B cell (primary cell): ENCODE measurements at regions not wholly inside any gene's neighbourhood (a gene's known extent, or its start where the extent isn't known, plus 50 kb on each side); places are given as distances from the start of the nearest gene placed in this dataset.

Source experiments
- ATAC-seq: fragments of 200-7000 bp; cut with Tn5 transposase; one replicate; pipeline ENCODE4 v1.10.0; 2021; ENCODE audit warnings: low read depth, mild to moderate bottlenecking, moderate number of reproducible peaks, moderate library complexity
- CTCF ChIA-PET: fragments of 350-600 bp; sonication (Branson Sonifier 250); formaldehyde crosslinking; loops from one replicate; lab custom pipeline; 2021; ENCODE audit warnings: antibody characterized with exemption, inconsistent platforms; lab: Charles Lee
- POLR2A ChIA-PET: fragments of 350-600 bp; sonication (Branson Sonifier 250); formaldehyde crosslinking; loops from one replicate; lab custom pipeline; 2021; ENCODE audit warnings: antibody characterized with exemption; lab: Charles Lee
- DNase-seq: peaks from one replicate; pipeline ENCODE4 v3.0.0; 2013
- H2AFZ ChIP-seq: 2 replicates; pipeline ENCODE4 v1.6.1; 2012; ENCODE audit warnings: mild to moderate bottlenecking, low read depth, low read length; ENCODE audit not compliant: insufficient read depth, poor library complexity, severe bottlenecking
- H3K27ac ChIP-seq, 2 donors: 1 replicate in 1 of 2; 2 replicates in 1 of 2; pipeline ENCODE4 v1.5.1; 2012 to 2013; ENCODE audit warnings: low read length in 2 of 2, mild to moderate bottlenecking in 2 of 2, moderate library complexity in 1 of 2
- H3K27me3 ChIP-seq, 4 experiments: fragments of 200-600 bp in 1 of 4; sonication (generic) in 1 of 4; replicated peaks in 1 of 4; 1 replicate in 2 of 4; 2 replicates in 2 of 4; pipeline versions ENCODE4 v1.6.1 to v1.7.0; 2013 to 2016; ENCODE audit warnings: low read length in 3 of 4, mild to moderate bottlenecking in 2 of 4, mixed read lengths in 1 of 4, moderate library complexity in 1 of 4; ENCODE audit not compliant: insufficient read depth in 4 of 4, control insufficient read depth in 3 of 4; ENCODE audit errors: control extremely low read depth in 1 of 4
- H3K36me3 ChIP-seq, 2 experiments: replicated peaks in 1 of 2; 1 replicate in 1 of 2; 2 replicates in 1 of 2; pipeline versions ENCODE4 v1.6.1 to v1.7.1; 2013; ENCODE audit warnings: low read length in 1 of 2; ENCODE audit not compliant: insufficient read depth in 2 of 2, control insufficient read depth in 1 of 2; ENCODE audit errors: control extremely low read depth in 1 of 2, extremely low read depth in 1 of 2
- H3K4me1 ChIP-seq, 2 donors: fragments of 200-600 bp in 1 of 2; sonication (generic) in 1 of 2; 1 replicate in 1 of 2; 2 replicates in 1 of 2; pipeline versions ENCODE4 v1.5.1 to v1.6.1; 2013 to 2017; ENCODE audit warnings: low read length in 2 of 2; ENCODE audit not compliant: control insufficient read depth in 2 of 2, insufficient read depth in 2 of 2
- H3K4me2 ChIP-seq: replicated peaks from 2 replicates; pipeline ENCODE3; 2012; ENCODE audit warnings: mild to moderate bottlenecking, low read depth, low read length; ENCODE audit not compliant: poor library complexity, severe bottlenecking
- H3K4me3 ChIP-seq, 5 experiments: fragments of 200-600 bp in 1 of 5; sonication (generic) in 1 of 5; 1 replicate in 3 of 5; 2 replicates in 2 of 5; pipeline versions ENCODE4 v1.5.1 to v1.7.0; 2011 to 2016; ENCODE audit warnings: low read length in 4 of 5, mild to moderate bottlenecking in 4 of 5, low read depth in 2 of 5, control low read depth in 1 of 5, moderate library complexity in 1 of 5; ENCODE audit not compliant: insufficient read depth in 1 of 5; ENCODE audit errors: control extremely low read depth in 1 of 5, extremely low read depth in 1 of 5
- H3K79me2 ChIP-seq: fragments of 200-600 bp; sonication (generic); one replicate; pipeline ENCODE4 v1.6.0; 2016; ENCODE audit warnings: low read length; ENCODE audit not compliant: control insufficient read depth, insufficient read depth
- H3K9ac ChIP-seq: fragments of 200-600 bp; sonication (generic); 2 replicates; pipeline ENCODE4 v1.6.1; 2017; ENCODE audit warnings: mild to moderate bottlenecking, low read length, moderate library complexity
- H3K9me3 ChIP-seq, 3 donors: one replicate each; pipeline versions ENCODE4 v1.6.1 to v1.7.1; 2013; ENCODE audit warnings: low read length in 2 of 3; ENCODE audit not compliant: control insufficient read depth in 2 of 3, insufficient read depth in 1 of 3; ENCODE audit errors: control extremely low read depth in 1 of 3
- H4K20me1 ChIP-seq: 2 replicates; pipeline ENCODE4 v1.6.0; 2012; ENCODE audit warnings: mild to moderate bottlenecking, low read length; ENCODE audit not compliant: insufficient read depth, control insufficient read depth, poor library complexity, severe bottlenecking
- H3K27ac Mint-ChIP-seq: one replicate; pipeline ENCODE4 v1.8.0; 2021; ENCODE audit warnings: mixed read lengths
- H3K27me3 Mint-ChIP-seq: one replicate; pipeline ENCODE4 v1.8.0; 2021; ENCODE audit warnings: mixed read lengths
- H3K4me1 Mint-ChIP-seq: one replicate; pipeline ENCODE4 v1.8.0; 2021; ENCODE audit warnings: mixed read lengths
- H3K4me3 Mint-ChIP-seq: one replicate; pipeline ENCODE4 v1.8.0; 2021; ENCODE audit warnings: mixed read lengths
- H3K9me3 Mint-ChIP-seq: one replicate; pipeline ENCODE4 v1.8.0; 2022; ENCODE audit warnings: mixed read lengths; ENCODE audit not compliant: insufficient read depth
- EZH2 ChIP-seq: IDR thresholded peaks from 2 replicates; pipeline ENCODE4 v1.6.1; 2012; ENCODE audit warnings: borderline replicate concordance, low read depth, mild to moderate bottlenecking, moderate library complexity, low read length; ENCODE audit not compliant: insufficient read depth, poor library complexity, severe bottlenecking
- WGBS: methylation state at CpG from one replicate; pipeline ENCODE4 v1.1.5; 2013; ENCODE audit warnings: missing lambda C conversion rate; ENCODE audit not compliant: insufficient coverage; 5-methylcytosine and 5-hydroxymethylcytosine counted together
- intact Hi-C: fragments of 100-400 bp; cut with micrococcal nuclease; formaldehyde crosslinking; loops from one replicate; pipeline ENCODE4 v1.10.0; 2022
- TF ChIP-seq, protein P1 (sequence below): fragments of 200-600 bp; IDR thresholded peaks from one replicate; pipeline ENCODE4 v1.8.0; 2022; ENCODE audit warnings: antibody characterized with exemption, mild to moderate bottlenecking

GRCh38 chr11:104332110-104332509 is 168.2 kb upstream of the PDGFD start:
- Histone ChIP-seq H2AFZ (no peak overlapping the region), H4K20me1 (no peaks in the 10 kb centered on the region), H3K4me3 (no peak overlapping the region), H3K36me3 (no peaks in the 10 kb centered on the region), H3K27ac (no peak overlapping the region), H3K27me3 (no peaks in the 10 kb centered on the region), H3K4me2 (no peak overlapping the region), H3K9me3 (no peaks in the 10 kb centered on the region), H3K4me1 (no peaks in the 10 kb centered on the region), H3K9ac (no peak overlapping the region), H3K79me2 (no peaks in the 10 kb centered on the region)
- no peak for TF ChIP-seq EZH2
- TF ChIP-seq, protein P1, sequence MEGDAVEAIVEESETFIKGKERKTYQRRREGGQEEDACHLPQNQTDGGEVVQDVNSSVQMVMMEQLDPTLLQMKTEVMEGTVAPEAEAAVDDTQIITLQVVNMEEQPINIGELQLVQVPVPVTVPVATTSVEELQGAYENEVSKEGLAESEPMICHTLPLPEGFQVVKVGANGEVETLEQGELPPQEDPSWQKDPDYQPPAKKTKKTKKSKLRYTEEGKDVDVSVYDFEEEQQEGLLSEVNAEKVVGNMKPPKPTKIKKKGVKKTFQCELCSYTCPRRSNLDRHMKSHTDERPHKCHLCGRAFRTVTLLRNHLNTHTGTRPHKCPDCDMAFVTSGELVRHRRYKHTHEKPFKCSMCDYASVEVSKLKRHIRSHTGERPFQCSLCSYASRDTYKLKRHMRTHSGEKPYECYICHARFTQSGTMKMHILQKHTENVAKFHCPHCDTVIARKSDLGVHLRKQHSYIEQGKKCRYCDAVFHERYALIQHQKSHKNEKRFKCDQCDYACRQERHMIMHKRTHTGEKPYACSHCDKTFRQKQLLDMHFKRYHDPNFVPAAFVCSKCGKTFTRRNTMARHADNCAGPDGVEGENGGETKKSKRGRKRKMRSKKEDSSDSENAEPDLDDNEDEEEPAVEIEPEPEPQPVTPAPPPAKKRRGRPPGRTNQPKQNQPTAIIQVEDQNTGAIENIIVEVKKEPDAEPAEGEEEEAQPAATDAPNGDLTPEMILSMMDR: no peak
- WGBS: 63% methylated on average over 2 of the region's 4 CpGs
- intact Hi-C loops: loop anchor here (5.0 kb wide), 1 partner anchor 650 kb away; no protein-coding TSS in a partner anchor
- ChIA-PET CTCF (interaction anchor here (1.5 kb wide), 1 partner anchor 650 kb away, joined by 6 read pairs; no protein-coding TSS in a partner anchor), POLR2A (no interaction called here)
- H3K4me1 Mint-ChIP-seq: no peaks in the 10 kb centered on the region
- no peak for ATAC-seq
- H3K4me3 Mint-ChIP-seq: no peak overlapping the region
- no peak overlapping the region for H3K27ac Mint-ChIP-seq
- H3K27me3 Mint-ChIP-seq: peaks cover 3% of the 10 kb centered on the region
- no peaks in the 10 kb centered on the region for H3K9me3 Mint-ChIP-seq
- DNase-seq: no peak

GRCh38 chr11:104329078-104329665 is 165.2 kb upstream of the PDGFD start:
- ATAC-seq (no peak), DNase-seq (no peak)
- no peak for TF ChIP-seq EZH2
- TF ChIP-seq, protein P1: no peak
- no peaks in the 10 kb centered on the region for H3K4me1 ChIP-seq
- H3K4me2 ChIP-seq: no peak overlapping the region
- no peaks in the 10 kb centered on the region for H3K79me2 ChIP-seq
- no peak overlapping the region for H3K9ac ChIP-seq
- ChIA-PET CTCF (no interaction called here), POLR2A (no interaction called here)
- H2AFZ ChIP-seq: no peak overlapping the region
- no peak overlapping the region for H3K27ac ChIP-seq
- Mint-ChIP-seq H3K27me3 (peaks cover under 1% of the 10 kb centered on the region), H3K9me3 (no peaks in the 10 kb centered on the region), H3K4me3 (no peak overlapping the region), H3K4me1 (no peaks in the 10 kb centered on the region), H3K27ac (no peak overlapping the region)
- H3K27me3 ChIP-seq: no peaks in the 10 kb centered on the region
- H4K20me1 ChIP-seq: no peaks in the 10 kb centered on the region
- peaks cover 0 to 2% (median 0%) of the 10 kb centered on the region in 3 donors for H3K9me3 ChIP-seq
- intact Hi-C loops: no loop called here
- no CpG with 5 or more reads among the region's 2 CpGs for WGBS
- no peak overlapping the region for H3K4me3 ChIP-seq
- no peaks in the 10 kb centered on the region for H3K36me3 ChIP-seq
